B cell (primary cell): ENCODE measurements at regions not wholly inside any gene's neighbourhood (a gene's known extent, or its start where the extent isn't known, plus 50 kb on each side); places are given as distances from the start of the nearest gene placed in this dataset.

Experiments used
- ATAC-seq: fragments of 200-7000 bp; cut with Tn5 transposase; one replicate; pipeline ENCODE4 v1.10.0; 2021; ENCODE audit warnings: low read depth, mild to moderate bottlenecking, moderate number of reproducible peaks, moderate library complexity
- CTCF ChIA-PET: fragments of 350-600 bp; sonication (Branson Sonifier 250); formaldehyde crosslinking; loops from one replicate; lab custom pipeline; 2021; ENCODE audit warnings: antibody characterized with exemption, inconsistent platforms; lab: Charles Lee
- POLR2A ChIA-PET: fragments of 350-600 bp; sonication (Branson Sonifier 250); formaldehyde crosslinking; loops from one replicate; lab custom pipeline; 2021; ENCODE audit warnings: antibody characterized with exemption; lab: Charles Lee
- DNase-seq: peaks from one replicate; pipeline ENCODE4 v3.0.0; 2013
- H2AFZ ChIP-seq: 2 replicates; pipeline ENCODE4 v1.6.1; 2012; ENCODE audit warnings: mild to moderate bottlenecking, low read depth, low read length; ENCODE audit not compliant: insufficient read depth, poor library complexity, severe bottlenecking
- H3K27ac ChIP-seq, 2 donors: 1 replicate in 1 of 2; 2 replicates in 1 of 2; pipeline ENCODE4 v1.5.1; 2012 to 2013; ENCODE audit warnings: low read length in 2 of 2, mild to moderate bottlenecking in 2 of 2, moderate library complexity in 1 of 2
- H3K27me3 ChIP-seq, 4 experiments: fragments of 200-600 bp in 1 of 4; sonication (generic) in 1 of 4; replicated peaks in 1 of 4; 1 replicate in 2 of 4; 2 replicates in 2 of 4; pipeline versions ENCODE4 v1.6.1 to v1.7.0; 2013 to 2016; ENCODE audit warnings: low read length in 3 of 4, mild to moderate bottlenecking in 2 of 4, mixed read lengths in 1 of 4, moderate library complexity in 1 of 4; ENCODE audit not compliant: insufficient read depth in 4 of 4, control insufficient read depth in 3 of 4; ENCODE audit errors: control extremely low read depth in 1 of 4
- H3K36me3 ChIP-seq, 2 experiments: replicated peaks in 1 of 2; 1 replicate in 1 of 2; 2 replicates in 1 of 2; pipeline versions ENCODE4 v1.6.1 to v1.7.1; 2013; ENCODE audit warnings: low read length in 1 of 2; ENCODE audit not compliant: insufficient read depth in 2 of 2, control insufficient read depth in 1 of 2; ENCODE audit errors: control extremely low read depth in 1 of 2, extremely low read depth in 1 of 2
- H3K4me1 ChIP-seq, 2 donors: fragments of 200-600 bp in 1 of 2; sonication (generic) in 1 of 2; 1 replicate in 1 of 2; 2 replicates in 1 of 2; pipeline versions ENCODE4 v1.5.1 to v1.6.1; 2013 to 2017; ENCODE audit warnings: low read length in 2 of 2; ENCODE audit not compliant: control insufficient read depth in 2 of 2, insufficient read depth in 2 of 2
- H3K4me2 ChIP-seq: replicated peaks from 2 replicates; pipeline ENCODE3; 2012; ENCODE audit warnings: mild to moderate bottlenecking, low read depth, low read length; ENCODE audit not compliant: poor library complexity, severe bottlenecking
- H3K4me3 ChIP-seq, 5 experiments: fragments of 200-600 bp in 1 of 5; sonication (generic) in 1 of 5; 1 replicate in 3 of 5; 2 replicates in 2 of 5; pipeline versions ENCODE4 v1.5.1 to v1.7.0; 2011 to 2016; ENCODE audit warnings: low read length in 4 of 5, mild to moderate bottlenecking in 4 of 5, low read depth in 2 of 5, control low read depth in 1 of 5, moderate library complexity in 1 of 5; ENCODE audit not compliant: insufficient read depth in 1 of 5; ENCODE audit errors: control extremely low read depth in 1 of 5, extremely low read depth in 1 of 5
- H3K79me2 ChIP-seq: fragments of 200-600 bp; sonication (generic); one replicate; pipeline ENCODE4 v1.6.0; 2016; ENCODE audit warnings: low read length; ENCODE audit not compliant: control insufficient read depth, insufficient read depth
- H3K9ac ChIP-seq: fragments of 200-600 bp; sonication (generic); 2 replicates; pipeline ENCODE4 v1.6.1; 2017; ENCODE audit warnings: mild to moderate bottlenecking, low read length, moderate library complexity
- H3K9me3 ChIP-seq, 3 donors: one replicate each; pipeline versions ENCODE4 v1.6.1 to v1.7.1; 2013; ENCODE audit warnings: low read length in 2 of 3; ENCODE audit not compliant: control insufficient read depth in 2 of 3, insufficient read depth in 1 of 3; ENCODE audit errors: control extremely low read depth in 1 of 3
- H4K20me1 ChIP-seq: 2 replicates; pipeline ENCODE4 v1.6.0; 2012; ENCODE audit warnings: mild to moderate bottlenecking, low read length; ENCODE audit not compliant: insufficient read depth, control insufficient read depth, poor library complexity, severe bottlenecking
- H3K27ac Mint-ChIP-seq: one replicate; pipeline ENCODE4 v1.8.0; 2021; ENCODE audit warnings: mixed read lengths
- H3K27me3 Mint-ChIP-seq: one replicate; pipeline ENCODE4 v1.8.0; 2021; ENCODE audit warnings: mixed read lengths
- H3K4me1 Mint-ChIP-seq: one replicate; pipeline ENCODE4 v1.8.0; 2021; ENCODE audit warnings: mixed read lengths
- H3K4me3 Mint-ChIP-seq: one replicate; pipeline ENCODE4 v1.8.0; 2021; ENCODE audit warnings: mixed read lengths
- H3K9me3 Mint-ChIP-seq: one replicate; pipeline ENCODE4 v1.8.0; 2022; ENCODE audit warnings: mixed read lengths; ENCODE audit not compliant: insufficient read depth
- CTCF ChIP-seq: fragments of 200-600 bp; IDR thresholded peaks from one replicate; pipeline ENCODE4 v1.8.0; 2022; ENCODE audit warnings: antibody characterized with exemption, mild to moderate bottlenecking
- EZH2 ChIP-seq: IDR thresholded peaks from 2 replicates; pipeline ENCODE4 v1.6.1; 2012; ENCODE audit warnings: borderline replicate concordance, low read depth, mild to moderate bottlenecking, moderate library complexity, low read length; ENCODE audit not compliant: insufficient read depth, poor library complexity, severe bottlenecking
- WGBS: methylation state at CpG from one replicate; pipeline ENCODE4 v1.1.5; 2013; ENCODE audit warnings: missing lambda C conversion rate; ENCODE audit not compliant: insufficient coverage; 5-methylcytosine and 5-hydroxymethylcytosine counted together
- intact Hi-C: fragments of 100-400 bp; cut with micrococcal nuclease; formaldehyde crosslinking; loops from one replicate; pipeline ENCODE4 v1.10.0; 2022

GRCh38 chr4:180292339-180292738 is 1950.9 kb upstream of the TENM3 start:
- H3K4me3 Mint-ChIP-seq: no peak overlapping the region
- POLR2A ChIA-PET: no interaction called here

DNA sequence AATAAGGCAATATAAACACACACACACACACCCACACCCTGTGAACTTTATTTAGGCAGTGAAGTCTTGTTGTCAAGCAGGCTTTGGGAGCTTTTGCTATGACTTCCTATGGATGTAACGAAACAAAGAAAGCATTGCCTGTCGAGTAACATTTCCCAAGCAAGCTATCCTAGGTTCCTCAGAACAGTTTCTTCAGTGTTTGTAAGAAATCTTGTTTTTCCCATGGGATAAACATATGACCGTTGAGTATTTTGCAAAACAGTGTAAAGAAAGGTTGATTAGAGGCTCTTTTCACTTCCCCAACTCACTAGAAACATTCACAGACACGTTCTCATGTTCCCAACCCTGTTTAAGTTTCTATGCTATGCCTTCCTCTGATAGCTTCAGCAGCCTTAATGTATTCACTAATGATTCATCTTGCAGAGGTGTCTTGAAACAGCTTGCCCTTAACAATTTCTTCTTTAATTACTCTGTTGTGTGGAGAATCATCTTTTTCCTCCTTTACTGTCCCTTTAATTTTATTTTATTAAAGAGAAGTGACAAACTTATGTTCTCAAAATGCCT is 1947.1 kb upstream of the TENM3 start:
- Histone ChIP-seq H3K36me3 (no peaks in the 10 kb centered on the region), H3K4me3 (no peak overlapping the region), H3K27ac (no peak overlapping the region), H3K27me3 (no peaks in the 10 kb centered on the region), H3K79me2 (no peaks in the 10 kb centered on the region), H3K9ac (no peak overlapping the region), H3K4me1 (no peaks in the 10 kb centered on the region), H4K20me1 (no peaks in the 10 kb centered on the region), H2AFZ (no peak overlapping the region), H3K9me3 (no peaks in the 10 kb centered on the region), H3K4me2 (no peak overlapping the region)
- no peak for ATAC-seq
- no peak for TF ChIP-seq CTCF
- TF ChIP-seq EZH2: no peak
- DNase-seq: no peak
- WGBS: no CpG with 5 or more reads among the region's 4 CpGs
- Mint-ChIP-seq H3K27ac (no peak overlapping the region), H3K4me3 (no peak overlapping the region), H3K9me3 (peaks cover 5% of the 10 kb centered on the region), H3K4me1 (no peaks in the 10 kb centered on the region), H3K27me3 (no peaks in the 10 kb centered on the region)
- ChIA-PET CTCF (no interaction called here), POLR2A (no interaction called here)
- intact Hi-C loops: no loop called here

More at GRCh38 chr4:180292339-180292738, 1950.9 kb upstream of the TENM3 start:
- H3K9ac ChIP-seq: no peak overlapping the region
- H3K27ac Mint-ChIP-seq: no peak overlapping the region
- H3K4me1 Mint-ChIP-seq: no peaks in the 10 kb centered on the region
- no peaks in the 10 kb centered on the region for H3K27me3 ChIP-seq
- H3K4me3 ChIP-seq: no peak overlapping the region
- no peaks in the 10 kb centered on the region for H4K20me1 ChIP-seq
- H3K79me2 ChIP-seq: no peaks in the 10 kb centered on the region
- no peaks in the 10 kb centered on the region for H3K9me3 ChIP-seq
- no peak overlapping the region for H3K4me2 ChIP-seq
- ATAC-seq (no peak), DNase-seq (no peak)
- no peaks in the 10 kb centered on the region for H3K36me3 ChIP-seq
- CTCF ChIA-PET: no interaction called here
- no CpG with 5 or more reads among the region's 1 CpG for WGBS
- no peaks in the 10 kb centered on the region for H3K4me1 ChIP-seq
- H3K27me3 Mint-ChIP-seq: no peaks in the 10 kb centered on the region
- TF ChIP-seq CTCF (no peak), EZH2 (no peak)
- no peak overlapping the region for H3K27ac ChIP-seq
- no peaks in the 10 kb centered on the region for H3K9me3 Mint-ChIP-seq
- H2AFZ ChIP-seq: no peak overlapping the region
- intact Hi-C loops: no loop called here
